ENCODE measurements at regions not wholly inside any gene's neighbourhood (a gene's known extent, or its start where the extent isn't known, plus 50 kb on each side); places are given as distances from the start of the nearest gene placed in this dataset.

DNA sequence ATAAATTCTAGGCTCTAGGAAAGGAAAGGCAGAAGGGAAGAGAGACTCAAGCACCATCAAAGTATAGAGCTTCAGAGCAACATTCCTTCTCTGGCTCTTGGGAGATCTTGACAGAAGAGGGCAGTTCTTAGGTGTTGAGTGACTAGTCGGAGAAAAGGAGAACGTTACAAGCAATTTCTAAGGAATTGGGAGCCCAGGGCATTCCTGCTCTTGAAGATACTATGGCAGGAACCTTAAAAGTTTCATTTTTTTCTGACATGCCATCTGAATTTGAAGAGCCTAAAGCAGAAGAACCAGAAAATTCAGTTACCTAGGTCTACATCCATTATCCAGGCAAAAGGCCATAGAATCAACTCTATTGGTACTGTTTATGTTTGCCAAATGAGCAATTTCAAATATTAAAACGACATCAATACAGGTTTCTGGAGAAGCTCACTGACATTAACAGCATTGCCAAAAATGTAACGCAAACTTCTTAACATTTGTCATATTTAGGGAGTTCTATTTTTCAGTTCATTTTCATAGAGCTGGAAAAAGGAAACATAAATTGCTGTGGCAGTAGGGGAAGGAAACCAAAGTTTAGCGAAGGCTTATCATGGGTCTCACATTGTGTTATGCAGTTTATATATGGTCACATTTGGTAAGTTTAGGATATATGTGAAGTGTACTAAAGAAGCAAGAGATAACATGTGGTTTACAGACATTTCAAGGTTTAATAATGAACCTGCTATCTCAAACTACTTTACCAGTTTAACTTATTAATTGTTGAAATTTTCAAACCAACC is 210.1 kb upstream of the NRIP1 start (continued):
- TF ChIP-seq, protein P1, sequence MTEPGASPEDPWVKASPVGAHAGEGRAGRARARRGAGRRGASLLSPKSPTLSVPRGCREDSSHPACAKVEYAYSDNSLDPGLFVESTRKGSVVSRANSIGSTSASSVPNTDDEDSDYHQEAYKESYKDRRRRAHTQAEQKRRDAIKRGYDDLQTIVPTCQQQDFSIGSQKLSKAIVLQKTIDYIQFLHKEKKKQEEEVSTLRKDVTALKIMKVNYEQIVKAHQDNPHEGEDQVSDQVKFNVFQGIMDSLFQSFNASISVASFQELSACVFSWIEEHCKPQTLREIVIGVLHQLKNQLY (CRISPR knock-in tag; conservative IDR thresholded peaks at IDR 0.05), result no peak
- no peak for TF ChIP-seq HMGN3 (IDR thresholded peaks at IDR 0.05; ENCODE audit: borderline replicate concordance, extremely low read depth, insufficient read length, low read depth, low read length)
- no peak for TF ChIP-seq KLF1 (tag; IDR thresholded peaks at IDR 0.05)
- no peak for TF ChIP-seq NR4A1 (CRISPR knock-in tag; IDR thresholded peaks at IDR 0.05)
- no peak for TF ChIP-seq NR4A1 (tag; IDR thresholded peaks at IDR 0.05)
- TF ChIP-seq ZNF696 (CRISPR knock-in tag; conservative IDR thresholded peaks at IDR 0.05), result no peak
- TF ChIP-seq NR2C1 (IDR thresholded peaks at IDR 0.05), result no peak
- no peak for TF ChIP-seq NR2C1 (tag; IDR thresholded peaks at IDR 0.05)
- TF ChIP-seq POU5F1 (IDR thresholded peaks at IDR 0.05; ENCODE audit: borderline replicate concordance, low read depth, low read length, partially characterized antibody), result no peak
- TF ChIP-seq ZC3H11A (IDR thresholded peaks at IDR 0.05; ENCODE audit: low read depth, low read length), result no peak
- TF ChIP-seq ZNF444 (CRISPR knock-in tag; IDR thresholded peaks at IDR 0.05), result no peak
- TF ChIP-seq NRF1 (conservative IDR thresholded peaks at IDR 0.05 in 1 of 2, IDR thresholded peaks at IDR 0.05 in 1 of 2), result no peak
